GM06990 (cell line): ENCODE measurements at regions not wholly inside any gene's neighbourhood (a gene's known extent, or its start where the extent isn't known, plus 50 kb on each side); places are given as distances from the start of the nearest gene placed in this dataset.

Source experiments
- DNase-seq: peaks from one replicate; pipeline ENCODE4 v3.0.0-alpha.2; 2011; ENCODE audit not compliant: insufficient read length; ENCODE audit errors: extremely low read depth
- H3K27me3 ChIP-seq: replicated peaks from 2 replicates; pipeline ENCODE4 v1.6.0; 2011; ENCODE audit warnings: low read length; ENCODE audit not compliant: control insufficient read depth, insufficient read depth
- H3K36me3 ChIP-seq: 2 replicates; pipeline ENCODE4 v1.5.1; 2011; ENCODE audit warnings: low read length; ENCODE audit not compliant: control insufficient read depth, insufficient read depth
- H3K4me3 ChIP-seq: replicated peaks from 2 replicates; pipeline ENCODE4 v1.5.1; 2011; ENCODE audit warnings: low read depth, mild to moderate bottlenecking, control low read depth, low read length
- TF ChIP-seq, protein P1 (sequence below): IDR thresholded peaks from 2 replicates; pipeline ENCODE4 v1.5.1; 2011; ENCODE audit warnings: low read length, control low read depth, mild to moderate bottlenecking, inconsistent platforms; ENCODE audit not compliant: insufficient read depth, poor library complexity, severe bottlenecking

DNA sequence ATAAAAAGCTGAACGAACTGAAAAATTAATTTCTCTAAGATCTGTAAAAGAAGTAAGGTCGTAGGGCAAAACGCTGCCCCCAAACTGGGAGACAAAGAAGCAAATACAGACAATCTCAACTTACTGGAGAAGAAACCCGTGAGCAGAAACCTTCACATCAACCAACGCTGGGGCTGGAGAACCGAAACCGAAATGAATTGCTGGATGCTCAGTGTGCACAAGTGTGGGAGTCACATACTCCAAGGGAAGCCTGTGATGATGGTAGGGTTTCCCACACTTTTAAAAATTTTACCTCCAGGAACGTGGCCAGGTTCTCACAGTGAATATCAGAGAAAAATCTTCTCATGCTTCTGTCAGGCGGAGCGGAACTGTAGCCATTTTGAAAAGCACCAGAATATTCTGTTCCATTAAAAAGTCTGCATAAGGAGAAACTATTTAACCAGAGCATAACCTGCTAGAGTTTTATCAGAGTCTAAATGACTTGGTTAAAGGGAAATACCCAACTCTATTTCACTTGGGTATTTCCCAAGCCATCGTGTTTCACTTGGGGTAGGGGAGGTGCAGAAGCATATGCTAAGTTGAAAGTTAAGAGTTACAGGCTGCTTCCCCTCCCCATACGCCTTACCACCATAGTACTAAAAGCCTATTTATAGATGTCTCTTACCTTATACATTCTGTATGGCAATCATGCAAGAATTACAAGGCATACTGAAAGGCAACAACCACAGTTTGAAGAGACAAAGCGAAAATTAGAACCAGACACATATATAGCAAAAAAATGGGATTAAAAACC, 110.5 kb upstream of the SLITRK1 start:
- no peaks in the 10 kb centered on the region for H3K36me3 ChIP-seq
- H3K27me3 ChIP-seq = no peaks in the 10 kb centered on the region
- TF ChIP-seq, protein P1, sequence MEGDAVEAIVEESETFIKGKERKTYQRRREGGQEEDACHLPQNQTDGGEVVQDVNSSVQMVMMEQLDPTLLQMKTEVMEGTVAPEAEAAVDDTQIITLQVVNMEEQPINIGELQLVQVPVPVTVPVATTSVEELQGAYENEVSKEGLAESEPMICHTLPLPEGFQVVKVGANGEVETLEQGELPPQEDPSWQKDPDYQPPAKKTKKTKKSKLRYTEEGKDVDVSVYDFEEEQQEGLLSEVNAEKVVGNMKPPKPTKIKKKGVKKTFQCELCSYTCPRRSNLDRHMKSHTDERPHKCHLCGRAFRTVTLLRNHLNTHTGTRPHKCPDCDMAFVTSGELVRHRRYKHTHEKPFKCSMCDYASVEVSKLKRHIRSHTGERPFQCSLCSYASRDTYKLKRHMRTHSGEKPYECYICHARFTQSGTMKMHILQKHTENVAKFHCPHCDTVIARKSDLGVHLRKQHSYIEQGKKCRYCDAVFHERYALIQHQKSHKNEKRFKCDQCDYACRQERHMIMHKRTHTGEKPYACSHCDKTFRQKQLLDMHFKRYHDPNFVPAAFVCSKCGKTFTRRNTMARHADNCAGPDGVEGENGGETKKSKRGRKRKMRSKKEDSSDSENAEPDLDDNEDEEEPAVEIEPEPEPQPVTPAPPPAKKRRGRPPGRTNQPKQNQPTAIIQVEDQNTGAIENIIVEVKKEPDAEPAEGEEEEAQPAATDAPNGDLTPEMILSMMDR = no peak
- H3K4me3 ChIP-seq = peak overlapping the region; percentile 31
- no peak for DNase-seq

DNA sequence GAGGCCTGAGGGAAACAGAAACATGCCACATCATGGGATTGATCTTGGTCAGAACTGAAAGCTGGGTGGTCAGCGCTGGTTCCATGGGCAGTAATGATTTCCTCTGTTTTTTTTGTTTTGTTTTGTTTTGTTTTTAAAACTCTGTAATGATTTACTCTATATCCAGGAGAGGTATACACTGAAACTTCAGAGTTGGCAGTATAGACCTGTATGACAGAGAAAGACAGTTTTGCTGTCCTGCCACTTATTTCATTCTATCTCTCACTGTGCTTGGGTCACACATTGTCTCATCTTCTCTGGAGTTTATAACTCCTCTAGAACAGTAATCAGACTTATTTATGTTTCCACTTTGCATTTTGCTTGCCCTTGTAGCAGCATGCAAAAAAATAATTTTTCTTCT, 105.1 kb upstream of the SLITRK1 start:
- Histone ChIP-seq H3K36me3 (no peaks in the 10 kb centered on the region), H3K27me3 (no peaks in the 10 kb centered on the region), H3K4me3 (no peak overlapping the region)
- TF ChIP-seq, protein P1 = no peak
- DNase-seq = no peak

DNA sequence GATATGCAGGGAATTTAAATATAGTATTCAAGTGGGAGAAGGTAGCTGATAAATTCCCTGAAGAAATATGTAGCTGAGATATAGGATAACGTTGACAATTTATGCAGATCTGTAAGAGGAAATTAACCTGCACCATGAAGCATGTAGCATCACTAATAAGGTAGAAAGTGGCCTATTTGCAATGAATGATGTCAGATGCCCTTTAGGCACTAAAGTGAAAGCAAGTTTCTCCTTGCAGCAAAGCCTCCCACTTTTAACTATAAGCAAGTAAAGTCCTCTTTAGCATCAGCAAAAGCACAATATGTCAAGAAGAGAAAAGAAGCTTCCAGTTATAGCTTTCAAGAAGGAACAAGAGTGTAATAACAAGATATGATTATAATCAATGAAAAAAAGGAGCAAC, 102.5 kb upstream of the SLITRK1 start:
- no peak for DNase-seq
- TF ChIP-seq, protein P1 = no peak
- Histone ChIP-seq H3K4me3 (no peak overlapping the region), H3K27me3 (no peaks in the 10 kb centered on the region), H3K36me3 (no peaks in the 10 kb centered on the region)

DNA sequence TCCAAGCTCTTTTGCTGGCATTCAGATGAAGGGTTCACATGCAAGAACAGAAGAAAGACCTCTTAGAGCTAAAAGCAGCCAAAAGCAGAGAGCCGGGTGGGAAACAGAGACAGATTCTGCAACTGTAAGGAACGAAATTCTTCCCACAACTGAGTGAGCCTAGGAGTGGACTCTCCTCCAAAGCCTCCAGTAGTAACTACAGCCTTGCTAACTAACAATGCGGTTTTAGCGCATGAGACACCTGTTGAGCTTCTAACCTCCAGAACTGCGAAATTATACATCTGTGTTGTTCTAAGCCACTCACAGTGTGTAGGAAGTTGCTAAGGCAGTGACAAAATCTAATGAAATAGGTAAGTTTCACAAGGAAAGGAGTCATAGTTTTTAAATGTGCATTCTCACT, 98.1 kb upstream of the SLITRK1 start:
- TF ChIP-seq, protein P1 = no peak

DNA sequence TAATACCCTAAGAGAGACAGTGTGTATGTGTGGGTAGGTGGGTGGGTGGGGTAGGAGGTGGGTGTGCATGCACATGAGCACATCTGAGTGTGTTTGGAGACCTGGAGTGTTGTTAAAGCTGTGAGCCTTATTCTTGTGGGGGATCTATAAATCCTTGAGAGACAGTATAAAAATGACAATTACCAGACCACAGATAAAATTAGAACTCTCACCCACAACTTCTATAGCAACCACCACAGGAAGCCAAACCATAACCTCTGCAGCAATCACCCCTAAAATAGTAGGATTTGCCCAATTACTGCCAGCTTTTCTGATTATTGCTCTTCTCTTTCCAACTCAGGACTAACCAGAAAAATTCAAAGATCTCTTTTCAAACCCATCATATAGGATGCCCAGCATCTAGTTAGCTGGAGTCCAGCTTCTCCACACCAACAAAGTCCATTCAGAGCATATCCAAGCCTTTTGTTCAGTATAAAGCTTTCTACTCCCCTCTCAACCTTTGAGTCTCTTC, 93.4 kb upstream of the SLITRK1 start:
- no peaks in the 10 kb centered on the region for H3K36me3 ChIP-seq
- DNase-seq = no peak
- TF ChIP-seq, protein P1 = no peak
- no peak overlapping the region for H3K4me3 ChIP-seq
- no peaks in the 10 kb centered on the region for H3K27me3 ChIP-seq

More for the DNA sequence above, 98.1 kb upstream of the SLITRK1 start:
- Histone ChIP-seq H3K27me3 (no peaks in the 10 kb centered on the region), H3K36me3 (no peaks in the 10 kb centered on the region), H3K4me3 (no peak overlapping the region)
- no peak for DNase-seq
